Suprapubic skin (tissue), 4 donors: ENCODE measurements at regions not wholly inside any gene's neighbourhood (a gene's known extent, or its start where the extent isn't known, plus 50 kb on each side); places are given as distances from the start of the nearest gene placed in this dataset.

Experiments
- DNase-seq, 2 donors: peaks; one replicate each; pipeline ENCODE4 v3.0.0-alpha.2; 2019; ENCODE audit warnings: low spot score in 2 of 2
- H3K27ac ChIP-seq: fragments of 200-600 bp; sonication (generic); one replicate; pipeline ENCODE4 v1.5.1; 2019
- H3K27me3 ChIP-seq: fragments of 200-600 bp; sonication (generic); one replicate; pipeline ENCODE4 v1.5.1; 2019
- H3K36me3 ChIP-seq: fragments of 200-600 bp; sonication (generic); one replicate; pipeline ENCODE4 v1.5.1; 2019
- H3K4me1 ChIP-seq: fragments of 200-600 bp; sonication (generic); one replicate; pipeline ENCODE4 v1.5.1; 2019
- H3K4me3 ChIP-seq: fragments of 200-600 bp; sonication (generic); one replicate; pipeline ENCODE4 v1.5.1; 2019; ENCODE audit warnings: mild to moderate bottlenecking
- H3K9me3 ChIP-seq: fragments of 200-600 bp; sonication (generic); one replicate; pipeline ENCODE4 v1.5.1; 2019
- CTCF ChIP-seq, 2 donors: fragments of 200-600 bp in 1 of 2; fragments of 450-650 bp in 1 of 2; sonication (generic) in 1 of 2; IDR thresholded peaks; one replicate each; pipeline ENCODE4 v1.5.1; 2016 to 2019; ENCODE audit warnings: antibody characterized with exemption in 2 of 2, mild to moderate bottlenecking in 1 of 2, moderate library complexity in 1 of 2
- EP300 ChIP-seq: sonication (generic); formaldehyde crosslinking; IDR thresholded peaks from one replicate; pipeline ENCODE4 v1.6.1; 2017; ENCODE audit warnings: antibody characterized with exemption
- POLR2A ChIP-seq, 2 donors: fragments of 450-650 bp; IDR thresholded peaks; one replicate each; pipeline ENCODE4 v1.6.1; 2017; ENCODE audit warnings: antibody characterized with exemption in 2 of 2, mild to moderate bottlenecking in 2 of 2, moderate library complexity in 2 of 2
- POLR2AphosphoS5 ChIP-seq, 3 donors: sonication (generic); formaldehyde crosslinking; IDR thresholded peaks; one replicate each; pipeline ENCODE4 v1.6.1; 2017; ENCODE audit warnings: antibody characterized with exemption in 3 of 3
- WGBS: methylation state at CpG from one replicate; pipeline ENCODE4 v1.1.5; 2018; 5-methylcytosine and 5-hydroxymethylcytosine counted together

DNA sequence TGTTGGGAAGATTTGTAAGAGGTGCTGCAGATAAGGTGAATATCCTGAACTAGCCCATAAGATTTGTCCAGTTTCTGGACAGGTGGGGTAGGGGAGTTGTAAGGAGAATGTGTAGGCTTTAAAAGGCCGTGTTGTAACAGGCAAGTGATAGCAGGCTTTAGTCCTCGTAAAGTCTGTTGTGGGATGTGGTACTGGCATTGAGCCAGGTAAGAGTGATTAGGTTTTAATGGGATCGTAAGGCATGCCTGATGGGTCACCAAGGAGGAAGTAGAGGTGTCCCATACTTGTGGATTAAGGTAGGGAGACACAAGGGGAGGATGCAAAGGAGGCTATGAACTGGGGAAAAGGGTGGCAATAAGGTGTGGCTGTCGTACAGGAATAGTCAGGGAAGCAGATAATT lies 256.9 kb upstream of the DKK2 start:
- H3K36me3 ChIP-seq, result no peaks in the 10 kb centered on the region
- H3K9me3 ChIP-seq, result no peaks in the 10 kb centered on the region
- H3K27me3 ChIP-seq, result no peaks in the 10 kb centered on the region
- H3K4me1 ChIP-seq, result no peaks in the 10 kb centered on the region
- TF ChIP-seq POLR2AphosphoS5 (IDR thresholded peaks at IDR 0.05) (no peak), EP300 (no peak), CTCF (IDR thresholded peaks at IDR 0.05) (no peak), POLR2A (IDR thresholded peaks at IDR 0.05) (no peak)
- H3K27ac ChIP-seq, result no peak overlapping the region
- DNase-seq, result no peak
- no peak overlapping the region for H3K4me3 ChIP-seq
- WGBS, result 48% methylated on average over 4 of the region's 4 CpGs

GRCh38 chr4:107283587-107284559 lies 247.8 kb upstream of the DKK2 start:
- no peak for DNase-seq
- H3K4me3 ChIP-seq, result no peak overlapping the region
- 18% methylated on average over 4 of the region's 4 CpGs for WGBS
- no peaks in the 10 kb centered on the region for H3K27me3 ChIP-seq
- TF ChIP-seq POLR2AphosphoS5 (IDR thresholded peaks at IDR 0.05) (no peak), POLR2A (IDR thresholded peaks at IDR 0.05) (no peak), CTCF (IDR thresholded peaks at IDR 0.05) (no peak), EP300 (no peak)
- no peak overlapping the region for H3K27ac ChIP-seq
- H3K4me1 ChIP-seq, result no peaks in the 10 kb centered on the region
- no peaks in the 10 kb centered on the region for H3K36me3 ChIP-seq
- H3K9me3 ChIP-seq, result no peaks in the 10 kb centered on the region

DNA sequence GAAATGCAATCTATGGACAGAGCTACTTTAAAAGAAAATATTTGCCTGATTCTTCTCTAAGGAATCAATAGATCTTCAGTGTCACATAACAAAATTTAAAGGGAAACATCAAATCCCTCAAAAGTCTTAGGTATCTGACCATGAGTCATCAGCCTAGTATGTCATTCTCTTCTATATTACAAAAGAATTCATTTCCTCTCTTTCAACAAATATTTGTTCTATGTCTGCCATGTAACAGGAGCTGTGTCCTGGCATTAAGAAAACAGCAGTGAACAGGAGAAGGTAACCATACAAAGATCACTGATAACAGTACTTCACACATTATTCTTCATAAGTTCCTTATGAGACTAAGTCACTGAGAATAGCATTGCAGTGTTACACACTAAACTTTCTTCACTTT lies 243.6 kb upstream of the DKK2 start:
- no peak overlapping the region for H3K4me3 ChIP-seq
- H3K4me1 ChIP-seq, result no peaks in the 10 kb centered on the region
- H3K36me3 ChIP-seq, result no peaks in the 10 kb centered on the region
- TF ChIP-seq CTCF (IDR thresholded peaks at IDR 0.05), result no peak
- TF ChIP-seq POLR2AphosphoS5 (IDR thresholded peaks at IDR 0.05), result no peak
- TF ChIP-seq EP300, result no peak
- TF ChIP-seq POLR2A (IDR thresholded peaks at IDR 0.05), result no peak
- no peaks in the 10 kb centered on the region for H3K9me3 ChIP-seq
- H3K27ac ChIP-seq, result no peak overlapping the region
- no peak for DNase-seq
- no peaks in the 10 kb centered on the region for H3K27me3 ChIP-seq

DNA sequence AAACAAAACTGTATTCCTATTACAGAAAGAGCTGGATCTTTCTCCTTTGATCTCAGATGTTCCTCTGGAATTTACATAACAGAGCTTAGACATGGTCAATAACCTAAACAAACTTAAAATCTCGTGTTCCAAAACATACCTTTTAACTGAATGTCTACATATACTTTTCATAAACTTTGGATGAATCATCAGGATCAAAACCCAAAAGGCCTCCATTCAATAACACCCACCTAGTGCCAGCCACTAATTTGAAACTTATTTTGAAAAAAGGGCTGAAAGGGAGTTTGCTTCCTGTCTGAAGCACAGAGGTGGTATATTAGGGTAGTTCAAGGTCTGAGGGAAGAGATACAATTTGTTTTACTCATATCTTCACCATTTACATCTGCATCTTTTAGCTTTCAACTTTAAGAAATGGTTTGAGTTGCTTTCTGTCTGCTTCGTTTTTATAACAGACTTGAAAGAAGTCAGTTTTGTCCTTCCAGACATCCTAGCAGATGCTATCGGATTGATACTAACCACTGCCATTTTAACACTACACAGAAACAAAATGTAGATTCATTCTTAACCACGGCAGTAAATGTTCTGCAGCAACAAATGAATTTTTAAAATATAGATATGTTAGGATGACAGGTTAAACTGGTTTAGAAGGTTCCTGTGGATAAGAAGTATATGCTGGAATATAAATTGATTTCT lies 242.8 kb upstream of the DKK2 start:
- no peak overlapping the region for H3K4me3 ChIP-seq
- H3K4me1 ChIP-seq, result no peaks in the 10 kb centered on the region
- TF ChIP-seq EP300 (no peak), POLR2A (IDR thresholded peaks at IDR 0.05) (no peak), POLR2AphosphoS5 (IDR thresholded peaks at IDR 0.05) (no peak), CTCF (IDR thresholded peaks at IDR 0.05) (no peak)
- H3K27ac ChIP-seq, result no peak overlapping the region
- no peak for DNase-seq
- WGBS, result 59% methylated on average over 4 of the region's 4 CpGs
- H3K36me3 ChIP-seq, result no peaks in the 10 kb centered on the region
- no peaks in the 10 kb centered on the region for H3K27me3 ChIP-seq
- H3K9me3 ChIP-seq, result no peaks in the 10 kb centered on the region

- Histone ChIP-seq H3K36me3 (no peaks in the 10 kb centered on the region), H3K4me3 (no peak overlapping the region), H3K27me3 (no peaks in the 10 kb centered on the region), H3K27ac (no peak overlapping the region), H3K9me3 (no peaks in the 10 kb centered on the region), H3K4me1 (no peaks in the 10 kb centered on the region)
- no peak for DNase-seq
- TF ChIP-seq CTCF (IDR thresholded peaks at IDR 0.05) (no peak), POLR2A (IDR thresholded peaks at IDR 0.05) (no peak), POLR2AphosphoS5 (IDR thresholded peaks at IDR 0.05) (no peak), EP300 (no peak)
These were observed 239.9 kb upstream of the DKK2 start for GRCh38 chr4:107276052-107276451.
